IMR-90 (cell line): ENCODE measurements at regions not wholly inside any gene's neighbourhood (a gene's known extent, or its start where the extent isn't known, plus 50 kb on each side); places are given as distances from the start of the nearest gene placed in this dataset.

Experiments
- BHLHE40 ChIP-seq: fragments of 150-350 bp; IDR thresholded peaks from 2 replicates; pipeline ENCODE4 v1.6.1; 2016; ENCODE audit warnings: mild to moderate bottlenecking, low read depth, low read length
- CEBPB ChIP-seq: IDR thresholded peaks from 2 replicates; pipeline ENCODE4 v1.6.1; 2012; ENCODE audit warnings: low read depth, low read length, improper control_type of control experiment
- MAFK ChIP-seq: IDR thresholded peaks from 2 replicates; pipeline ENCODE4 v1.6.1; 2012; ENCODE audit warnings: low read depth, low read length, improper control_type of control experiment
- MAZ ChIP-seq: IDR thresholded peaks from 2 replicates; pipeline ENCODE4 v1.6.1; 2012; ENCODE audit warnings: low read depth, mild to moderate bottlenecking, low read length, improper control_type of control experiment, moderate library complexity, borderline replicate concordance
- POLR2A ChIP-seq: IDR thresholded peaks from 2 replicates; pipeline ENCODE4 v1.6.1; 2012; ENCODE audit warnings: mild to moderate bottlenecking, low read depth, low read length
- RAD21 ChIP-seq: IDR thresholded peaks from 2 replicates; pipeline ENCODE4 v1.6.1; 2012; ENCODE audit warnings: low read length, improper control_type of control experiment
- RCOR1 ChIP-seq: IDR thresholded peaks from 2 replicates; pipeline ENCODE4 v1.6.1; 2012; ENCODE audit warnings: mild to moderate bottlenecking, low read length, improper control_type of control experiment; ENCODE audit not compliant: insufficient replicate concordance
- RFX5 ChIP-seq: IDR thresholded peaks from 2 replicates; pipeline ENCODE4 v1.8.0; 2012; ENCODE audit warnings: low read depth, mild to moderate bottlenecking, low read length, moderate library complexity
- SMC3 ChIP-seq: fragments of 150-350 bp; IDR thresholded peaks from 2 replicates; pipeline ENCODE4 v1.6.1; 2016; ENCODE audit warnings: low read depth, mild to moderate bottlenecking, antibody characterized with exemption, low read length, moderate library complexity
- TF ChIP-seq, protein P1 (sequence below): conservative IDR thresholded peaks from 2 replicates; pipeline ENCODE4 v1.5.1; 2012; ENCODE audit warnings: mild to moderate bottlenecking, low read depth, low read length, improper control_type of control experiment
- TF ChIP-seq, protein P2 (sequence below): fragments of 150-350 bp; IDR thresholded peaks from 2 replicates; pipeline ENCODE4 v1.6.1; 2017; ENCODE audit warnings: mild to moderate bottlenecking, antibody characterized with exemption, low read length, low read depth

DNA sequence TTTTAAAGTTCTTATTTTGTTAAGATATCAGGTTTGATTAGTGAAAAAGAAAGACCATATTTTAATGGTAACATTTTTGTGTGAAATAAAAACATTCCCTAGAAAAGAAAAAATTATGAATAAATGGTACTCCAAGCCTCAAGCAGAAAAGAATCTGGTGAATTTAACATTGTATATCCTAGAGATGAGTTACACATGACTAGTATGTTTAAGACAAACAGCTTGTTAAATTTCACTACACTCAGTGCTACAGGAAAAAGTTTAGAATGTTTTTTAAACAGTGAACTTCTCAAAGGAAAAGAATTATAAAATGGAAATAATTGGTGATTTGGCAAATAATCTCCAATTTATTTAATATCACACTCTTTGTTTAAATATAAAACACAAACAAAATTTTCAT is 222.7 kb upstream of the MCHR2 start:
- TF ChIP-seq, protein P1, sequence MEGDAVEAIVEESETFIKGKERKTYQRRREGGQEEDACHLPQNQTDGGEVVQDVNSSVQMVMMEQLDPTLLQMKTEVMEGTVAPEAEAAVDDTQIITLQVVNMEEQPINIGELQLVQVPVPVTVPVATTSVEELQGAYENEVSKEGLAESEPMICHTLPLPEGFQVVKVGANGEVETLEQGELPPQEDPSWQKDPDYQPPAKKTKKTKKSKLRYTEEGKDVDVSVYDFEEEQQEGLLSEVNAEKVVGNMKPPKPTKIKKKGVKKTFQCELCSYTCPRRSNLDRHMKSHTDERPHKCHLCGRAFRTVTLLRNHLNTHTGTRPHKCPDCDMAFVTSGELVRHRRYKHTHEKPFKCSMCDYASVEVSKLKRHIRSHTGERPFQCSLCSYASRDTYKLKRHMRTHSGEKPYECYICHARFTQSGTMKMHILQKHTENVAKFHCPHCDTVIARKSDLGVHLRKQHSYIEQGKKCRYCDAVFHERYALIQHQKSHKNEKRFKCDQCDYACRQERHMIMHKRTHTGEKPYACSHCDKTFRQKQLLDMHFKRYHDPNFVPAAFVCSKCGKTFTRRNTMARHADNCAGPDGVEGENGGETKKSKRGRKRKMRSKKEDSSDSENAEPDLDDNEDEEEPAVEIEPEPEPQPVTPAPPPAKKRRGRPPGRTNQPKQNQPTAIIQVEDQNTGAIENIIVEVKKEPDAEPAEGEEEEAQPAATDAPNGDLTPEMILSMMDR: no peak
- TF ChIP-seq RCOR1: no peak
- no peak for TF ChIP-seq SMC3
- no peak for TF ChIP-seq POLR2A
- no peak for TF ChIP-seq BHLHE40
- TF ChIP-seq CEBPB: no peak
- no peak for TF ChIP-seq RFX5
- TF ChIP-seq, protein P2, sequence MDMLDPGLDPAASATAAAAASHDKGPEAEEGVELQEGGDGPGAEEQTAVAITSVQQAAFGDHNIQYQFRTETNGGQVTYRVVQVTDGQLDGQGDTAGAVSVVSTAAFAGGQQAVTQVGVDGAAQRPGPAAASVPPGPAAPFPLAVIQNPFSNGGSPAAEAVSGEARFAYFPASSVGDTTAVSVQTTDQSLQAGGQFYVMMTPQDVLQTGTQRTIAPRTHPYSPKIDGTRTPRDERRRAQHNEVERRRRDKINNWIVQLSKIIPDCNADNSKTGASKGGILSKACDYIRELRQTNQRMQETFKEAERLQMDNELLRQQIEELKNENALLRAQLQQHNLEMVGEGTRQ: no peak
- no peak for TF ChIP-seq MAZ
- TF ChIP-seq RAD21: no peak
- TF ChIP-seq MAFK: no peak
